ENCODE measurements at regions not wholly inside any gene's neighbourhood (a gene's known extent, or its start where the extent isn't known, plus 50 kb on each side); places are given as distances from the start of the nearest gene placed in this dataset.

DNA sequence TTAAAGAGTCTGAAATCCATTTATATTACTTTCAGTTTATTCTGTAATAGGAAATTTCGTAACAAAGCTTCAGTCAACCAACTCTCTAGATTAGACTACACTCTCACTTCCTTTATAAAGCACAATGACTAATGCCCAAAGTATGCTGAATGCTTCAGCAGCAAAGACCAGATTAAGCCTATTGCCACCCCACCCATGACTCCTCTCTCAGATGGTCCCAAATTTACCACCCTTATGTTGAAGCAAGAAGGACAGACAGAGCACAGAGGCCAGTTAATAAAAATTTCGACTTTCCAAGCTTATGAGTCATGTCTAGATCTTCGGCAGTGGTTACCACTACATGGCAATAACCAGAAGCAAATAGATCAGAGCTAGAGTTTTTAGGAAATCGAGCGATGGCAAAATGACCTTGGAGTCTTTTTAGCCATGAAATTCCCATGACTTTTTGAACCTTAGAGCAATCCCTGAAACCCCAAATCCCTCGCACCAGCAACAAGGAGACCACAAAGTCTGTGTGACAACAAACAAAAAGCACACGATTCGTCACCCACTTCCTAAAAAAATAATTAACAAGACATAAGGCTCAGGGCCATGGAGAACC, 287.8 kb upstream of the RASA1 start:
- TF ChIP-seq EP300 (IDR thresholded peaks at IDR 0.05; ENCODE audit: borderline replicate concordance) = no peak
- TF ChIP-seq, protein P1, sequence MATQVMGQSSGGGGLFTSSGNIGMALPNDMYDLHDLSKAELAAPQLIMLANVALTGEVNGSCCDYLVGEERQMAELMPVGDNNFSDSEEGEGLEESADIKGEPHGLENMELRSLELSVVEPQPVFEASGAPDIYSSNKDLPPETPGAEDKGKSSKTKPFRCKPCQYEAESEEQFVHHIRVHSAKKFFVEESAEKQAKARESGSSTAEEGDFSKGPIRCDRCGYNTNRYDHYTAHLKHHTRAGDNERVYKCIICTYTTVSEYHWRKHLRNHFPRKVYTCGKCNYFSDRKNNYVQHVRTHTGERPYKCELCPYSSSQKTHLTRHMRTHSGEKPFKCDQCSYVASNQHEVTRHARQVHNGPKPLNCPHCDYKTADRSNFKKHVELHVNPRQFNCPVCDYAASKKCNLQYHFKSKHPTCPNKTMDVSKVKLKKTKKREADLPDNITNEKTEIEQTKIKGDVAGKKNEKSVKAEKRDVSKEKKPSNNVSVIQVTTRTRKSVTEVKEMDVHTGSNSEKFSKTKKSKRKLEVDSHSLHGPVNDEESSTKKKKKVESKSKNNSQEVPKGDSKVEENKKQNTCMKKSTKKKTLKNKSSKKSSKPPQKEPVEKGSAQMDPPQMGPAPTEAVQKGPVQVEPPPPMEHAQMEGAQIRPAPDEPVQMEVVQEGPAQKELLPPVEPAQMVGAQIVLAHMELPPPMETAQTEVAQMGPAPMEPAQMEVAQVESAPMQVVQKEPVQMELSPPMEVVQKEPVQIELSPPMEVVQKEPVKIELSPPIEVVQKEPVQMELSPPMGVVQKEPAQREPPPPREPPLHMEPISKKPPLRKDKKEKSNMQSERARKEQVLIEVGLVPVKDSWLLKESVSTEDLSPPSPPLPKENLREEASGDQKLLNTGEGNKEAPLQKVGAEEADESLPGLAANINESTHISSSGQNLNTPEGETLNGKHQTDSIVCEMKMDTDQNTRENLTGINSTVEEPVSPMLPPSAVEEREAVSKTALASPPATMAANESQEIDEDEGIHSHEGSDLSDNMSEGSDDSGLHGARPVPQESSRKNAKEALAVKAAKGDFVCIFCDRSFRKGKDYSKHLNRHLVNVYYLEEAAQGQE (IDR thresholded peaks at IDR 0.05; ENCODE audit: low read depth) = no peak
- TF ChIP-seq CREB1 (IDR thresholded peaks at IDR 0.05; ENCODE audit: low read depth) = no peak
- no peak for TF ChIP-seq CEBPB (IDR thresholded peaks at IDR 0.05)
- TF ChIP-seq TCF12 (IDR thresholded peaks at IDR 0.05; ENCODE audit: low read depth) = no peak
- no peak for TF ChIP-seq RAD21 (IDR thresholded peaks at IDR 0.05; ENCODE audit: low read depth)
- TF ChIP-seq, protein P2, sequence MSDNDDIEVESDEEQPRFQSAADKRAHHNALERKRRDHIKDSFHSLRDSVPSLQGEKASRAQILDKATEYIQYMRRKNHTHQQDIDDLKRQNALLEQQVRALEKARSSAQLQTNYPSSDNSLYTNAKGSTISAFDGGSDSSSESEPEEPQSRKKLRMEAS (IDR thresholded peaks at IDR 0.05) = no peak
- no peak for TF ChIP-seq EGR1 (IDR thresholded peaks at IDR 0.05)
- TF ChIP-seq ZBTB7A (IDR thresholded peaks at IDR 0.05; ENCODE audit: low read depth) = no peak
- TF ChIP-seq TAF1 (IDR thresholded peaks at IDR 0.05; ENCODE audit: low read depth) = no peak
- TF ChIP-seq TEAD4 (IDR thresholded peaks at IDR 0.05) = no peak
- TF ChIP-seq FOXM1 (IDR thresholded peaks at IDR 0.05; ENCODE audit: borderline replicate concordance, low read depth) = no peak
- TF ChIP-seq, protein P3, sequence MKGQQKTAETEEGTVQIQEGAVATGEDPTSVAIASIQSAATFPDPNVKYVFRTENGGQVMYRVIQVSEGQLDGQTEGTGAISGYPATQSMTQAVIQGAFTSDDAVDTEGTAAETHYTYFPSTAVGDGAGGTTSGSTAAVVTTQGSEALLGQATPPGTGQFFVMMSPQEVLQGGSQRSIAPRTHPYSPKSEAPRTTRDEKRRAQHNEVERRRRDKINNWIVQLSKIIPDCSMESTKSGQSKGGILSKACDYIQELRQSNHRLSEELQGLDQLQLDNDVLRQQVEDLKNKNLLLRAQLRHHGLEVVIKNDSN (IDR thresholded peaks at IDR 0.05) = no peak
- TF ChIP-seq NFIC (IDR thresholded peaks at IDR 0.05) = no peak

DNA sequence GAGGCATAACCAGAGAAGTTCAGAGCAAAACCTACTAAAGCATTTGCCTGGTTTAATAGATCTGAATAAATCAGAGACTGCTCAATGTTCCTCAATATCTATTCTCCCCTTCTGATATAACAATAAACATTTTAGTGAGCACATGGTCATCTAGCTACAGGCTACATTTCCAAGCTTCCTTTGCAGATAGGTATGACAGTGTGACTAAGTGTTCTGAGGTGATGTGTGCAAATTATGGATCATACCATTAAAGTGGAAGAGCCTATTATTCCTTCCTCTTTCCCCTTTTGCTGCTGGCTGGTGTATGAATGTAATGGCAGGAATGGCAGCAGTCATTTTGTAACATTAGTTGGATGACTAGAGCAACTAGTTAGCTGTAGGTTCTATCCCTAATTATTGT, 285.8 kb upstream of the RASA1 start:
- TF ChIP-seq RAD21 (IDR thresholded peaks at IDR 0.05; ENCODE audit: low read depth) (no peak), EGR1 (IDR thresholded peaks at IDR 0.05) (no peak), ZBTB7A (IDR thresholded peaks at IDR 0.05; ENCODE audit: low read depth) (no peak), TAF1 (IDR thresholded peaks at IDR 0.05; ENCODE audit: low read depth) (no peak), YY1 (IDR thresholded peaks at IDR 0.05; ENCODE audit: low read depth) (no peak), TCF12 (IDR thresholded peaks at IDR 0.05; ENCODE audit: low read depth) (no peak), NFIC (IDR thresholded peaks at IDR 0.05) (no peak), CEBPB (IDR thresholded peaks at IDR 0.05) (no peak), TEAD4 (IDR thresholded peaks at IDR 0.05) (no peak), CREB1 (IDR thresholded peaks at IDR 0.05; ENCODE audit: low read depth) (no peak), FOXM1 (IDR thresholded peaks at IDR 0.05; ENCODE audit: borderline replicate concordance, low read depth) (no peak), EP300 (IDR thresholded peaks at IDR 0.05; ENCODE audit: borderline replicate concordance) (no peak)
- TF ChIP-seq, protein P2 (IDR thresholded peaks at IDR 0.05) = no peak
- TF ChIP-seq, protein P3 (IDR thresholded peaks at IDR 0.05) = no peak
- TF ChIP-seq, protein P1 (IDR thresholded peaks at IDR 0.05; ENCODE audit: low read depth) = no peak

DNA sequence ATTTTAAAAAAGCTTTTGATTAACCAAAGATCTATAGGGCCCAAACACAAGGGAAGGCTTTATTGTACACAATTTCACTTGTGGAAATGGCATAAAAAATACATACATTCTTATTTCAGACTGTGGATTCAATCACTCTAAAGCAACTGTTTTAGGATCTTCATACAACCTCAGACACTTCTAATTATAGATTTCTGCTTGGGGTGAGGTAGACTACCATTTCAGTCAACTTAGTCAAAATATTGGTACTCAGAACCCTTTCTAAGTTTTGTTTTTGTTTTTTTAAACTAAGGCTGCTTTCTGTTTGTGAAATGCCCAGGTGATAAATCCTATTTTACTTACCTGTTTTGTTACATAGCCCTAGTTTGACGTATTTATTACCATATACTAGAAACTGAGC, 284.5 kb upstream of the RASA1 start:
- TF ChIP-seq FOXM1 (IDR thresholded peaks at IDR 0.05; ENCODE audit: borderline replicate concordance, low read depth) (no peak), TAF1 (IDR thresholded peaks at IDR 0.05; ENCODE audit: low read depth) (no peak), NFIC (IDR thresholded peaks at IDR 0.05) (no peak), EGR1 (IDR thresholded peaks at IDR 0.05) (no peak), CREB1 (IDR thresholded peaks at IDR 0.05; ENCODE audit: low read depth) (no peak), ZBTB7A (IDR thresholded peaks at IDR 0.05; ENCODE audit: low read depth) (no peak), CEBPB (IDR thresholded peaks at IDR 0.05) (no peak), RAD21 (IDR thresholded peaks at IDR 0.05; ENCODE audit: low read depth) (no peak), YY1 (IDR thresholded peaks at IDR 0.05; ENCODE audit: low read depth) (no peak), TCF12 (IDR thresholded peaks at IDR 0.05; ENCODE audit: low read depth) (no peak), EP300 (IDR thresholded peaks at IDR 0.05; ENCODE audit: borderline replicate concordance) (no peak), TEAD4 (IDR thresholded peaks at IDR 0.05) (no peak)
- TF ChIP-seq, protein P1 (IDR thresholded peaks at IDR 0.05; ENCODE audit: low read depth) = no peak
- TF ChIP-seq, protein P2 (IDR thresholded peaks at IDR 0.05) = no peak
- TF ChIP-seq, protein P3 (IDR thresholded peaks at IDR 0.05) = no peak
